ENCODE measurements at regions not wholly inside any gene's neighbourhood (a gene's known extent, or its start where the extent isn't known, plus 50 kb on each side); places are given as distances from the start of the nearest gene placed in this dataset.

DNA sequence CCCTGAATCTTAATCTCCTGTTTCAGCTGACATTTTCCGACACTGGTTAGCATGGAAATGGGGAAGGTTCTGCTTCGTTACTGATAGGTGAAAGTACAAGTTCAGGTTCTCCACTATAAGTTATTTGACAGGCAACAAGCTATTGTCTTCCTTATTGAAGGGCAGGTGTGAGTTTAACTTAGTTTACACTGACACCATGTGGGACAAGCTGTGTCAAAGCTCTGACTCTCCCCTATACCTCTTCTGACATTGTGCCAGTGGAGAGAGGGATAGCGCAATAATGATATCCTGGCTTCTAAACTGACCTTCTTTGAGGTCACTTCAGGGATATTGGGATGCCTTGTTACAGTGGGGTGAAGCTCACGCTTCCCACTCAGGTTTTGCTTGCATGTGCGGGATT, 587.0 kb upstream of the SLITRK5 start:
- H3K4me3 ChIP-seq (ENCODE audit: low read depth, low read length): no peak overlapping the region
- TF ChIP-seq, protein P1, sequence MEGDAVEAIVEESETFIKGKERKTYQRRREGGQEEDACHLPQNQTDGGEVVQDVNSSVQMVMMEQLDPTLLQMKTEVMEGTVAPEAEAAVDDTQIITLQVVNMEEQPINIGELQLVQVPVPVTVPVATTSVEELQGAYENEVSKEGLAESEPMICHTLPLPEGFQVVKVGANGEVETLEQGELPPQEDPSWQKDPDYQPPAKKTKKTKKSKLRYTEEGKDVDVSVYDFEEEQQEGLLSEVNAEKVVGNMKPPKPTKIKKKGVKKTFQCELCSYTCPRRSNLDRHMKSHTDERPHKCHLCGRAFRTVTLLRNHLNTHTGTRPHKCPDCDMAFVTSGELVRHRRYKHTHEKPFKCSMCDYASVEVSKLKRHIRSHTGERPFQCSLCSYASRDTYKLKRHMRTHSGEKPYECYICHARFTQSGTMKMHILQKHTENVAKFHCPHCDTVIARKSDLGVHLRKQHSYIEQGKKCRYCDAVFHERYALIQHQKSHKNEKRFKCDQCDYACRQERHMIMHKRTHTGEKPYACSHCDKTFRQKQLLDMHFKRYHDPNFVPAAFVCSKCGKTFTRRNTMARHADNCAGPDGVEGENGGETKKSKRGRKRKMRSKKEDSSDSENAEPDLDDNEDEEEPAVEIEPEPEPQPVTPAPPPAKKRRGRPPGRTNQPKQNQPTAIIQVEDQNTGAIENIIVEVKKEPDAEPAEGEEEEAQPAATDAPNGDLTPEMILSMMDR (IDR thresholded peaks at IDR 0.05; ENCODE audit: insufficient read depth, low read depth, low read length): no peak
- no peak for DNase-seq (ENCODE audit: low read depth)

DNA sequence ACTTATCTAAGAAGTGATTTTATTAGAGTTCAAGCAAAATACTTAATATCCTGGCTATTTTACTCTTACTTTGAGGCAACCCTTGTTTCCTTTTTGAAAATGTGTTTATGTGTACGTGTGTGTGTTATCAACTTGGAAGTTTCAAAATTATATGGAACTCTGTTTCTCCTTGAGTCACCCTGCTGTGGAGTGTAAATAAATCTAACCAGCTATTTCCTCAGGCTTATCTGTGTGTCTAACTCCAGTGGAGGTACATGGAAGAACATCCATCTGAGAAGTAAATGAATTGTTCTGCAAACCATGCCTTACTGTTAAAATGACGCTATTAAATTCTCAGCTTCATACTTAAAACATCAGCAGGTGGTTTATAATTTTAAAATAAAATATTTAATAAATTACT, 583.4 kb upstream of the SLITRK5 start:
- H3K4me3 ChIP-seq (ENCODE audit: low read depth, low read length): no peak overlapping the region
- TF ChIP-seq, protein P1 (IDR thresholded peaks at IDR 0.05; ENCODE audit: insufficient read depth, low read depth, low read length): no peak
- peak; percentile 64 for DNase-seq (ENCODE audit: low read depth)

DNA sequence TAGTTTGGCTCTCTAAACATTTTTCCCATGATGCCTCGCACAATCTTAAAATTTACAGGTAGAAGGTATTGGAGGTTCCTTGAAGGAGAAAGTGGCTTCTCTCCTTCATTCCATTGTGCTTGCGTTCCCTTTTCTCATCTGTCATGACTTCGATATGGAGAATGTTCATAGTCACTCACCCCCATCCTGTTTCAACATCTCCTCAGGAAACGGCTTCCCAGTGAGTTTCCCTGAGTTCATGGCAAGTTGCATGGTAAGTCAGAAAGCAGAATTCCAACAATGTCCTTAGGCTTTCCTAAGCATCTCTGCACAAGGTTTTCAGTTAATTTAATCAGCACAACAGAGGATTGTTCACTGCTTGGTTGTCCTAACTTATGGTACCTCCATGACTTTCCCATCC, 581.8 kb upstream of the SLITRK5 start:
- H3K4me3 ChIP-seq (ENCODE audit: low read depth, low read length): no peak overlapping the region
- TF ChIP-seq, protein P1 (IDR thresholded peaks at IDR 0.05; ENCODE audit: insufficient read depth, low read depth, low read length): no peak
- peak; percentile 56 for DNase-seq (ENCODE audit: low read depth)

DNA sequence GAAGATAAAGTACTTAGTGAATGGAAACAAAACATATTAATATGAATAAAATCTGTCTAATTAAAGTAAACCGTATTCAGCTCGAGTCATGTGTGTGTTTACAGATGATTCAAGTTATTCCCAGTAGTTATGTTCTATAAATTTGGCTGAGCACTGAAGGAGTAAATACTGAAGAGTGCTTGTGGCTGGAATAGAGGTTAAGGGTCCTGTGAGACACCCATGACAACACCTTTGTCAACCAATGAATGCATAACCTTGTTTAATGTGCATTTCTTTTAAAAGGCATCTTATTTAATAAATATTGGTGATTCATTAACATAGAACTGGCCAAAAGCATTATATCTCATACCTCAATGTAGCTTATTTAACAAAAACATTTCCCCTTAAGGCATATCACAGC, 577.8 kb upstream of the SLITRK5 start:
- TF ChIP-seq, protein P1 (IDR thresholded peaks at IDR 0.05; ENCODE audit: insufficient read depth, low read depth, low read length): no peak
- no peak overlapping the region for H3K4me3 ChIP-seq (ENCODE audit: low read depth, low read length)
- no peak for DNase-seq (ENCODE audit: low read depth)

DNA sequence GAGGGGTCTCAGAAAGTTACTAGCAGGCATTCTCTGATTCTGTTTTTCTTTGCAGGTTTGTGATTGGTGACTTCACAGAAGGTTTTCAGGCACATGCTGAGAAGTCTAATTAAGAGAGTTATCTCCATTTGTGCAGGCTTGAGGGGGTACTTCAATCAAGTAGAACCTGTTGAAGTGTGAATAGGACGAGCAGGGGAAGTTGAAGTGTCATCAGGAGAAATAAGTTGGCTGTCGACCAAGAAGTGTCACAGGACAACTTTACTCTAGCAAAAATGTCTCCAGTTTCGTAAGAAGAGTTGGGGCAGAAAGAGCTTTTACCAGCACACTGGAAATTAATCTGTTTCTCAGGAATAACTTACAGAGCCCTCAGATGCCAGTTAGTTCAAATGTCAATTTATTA, 576.5 kb upstream of the SLITRK5 start:
- no peak overlapping the region for H3K4me3 ChIP-seq (ENCODE audit: low read depth, low read length)
- TF ChIP-seq, protein P1 (IDR thresholded peaks at IDR 0.05; ENCODE audit: insufficient read depth, low read depth, low read length): no peak
- no peak for DNase-seq (ENCODE audit: low read depth)

DNA sequence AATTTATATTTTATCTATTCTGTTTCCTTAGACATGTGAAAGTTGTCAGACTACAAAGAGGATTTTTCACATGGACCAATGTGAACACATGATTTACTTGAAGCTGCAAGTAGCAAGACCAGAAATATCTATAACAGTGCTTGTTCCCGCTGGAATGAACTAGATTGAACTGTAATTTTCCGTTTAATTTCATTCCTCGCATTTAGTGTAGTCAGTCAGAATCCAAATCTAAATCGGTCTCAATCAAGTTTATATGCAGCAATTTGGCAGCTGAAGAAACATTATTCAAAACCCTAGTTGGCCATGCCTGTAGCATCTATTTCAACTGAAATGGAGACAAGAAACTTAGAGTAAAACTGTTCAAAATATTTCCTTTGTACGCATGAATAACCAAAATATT, 570.7 kb upstream of the SLITRK5 start:
- TF ChIP-seq, protein P1 (IDR thresholded peaks at IDR 0.05; ENCODE audit: insufficient read depth, low read depth, low read length): no peak
- no peak for DNase-seq (ENCODE audit: low read depth)
- H3K4me3 ChIP-seq (ENCODE audit: low read depth, low read length): no peak overlapping the region

DNA sequence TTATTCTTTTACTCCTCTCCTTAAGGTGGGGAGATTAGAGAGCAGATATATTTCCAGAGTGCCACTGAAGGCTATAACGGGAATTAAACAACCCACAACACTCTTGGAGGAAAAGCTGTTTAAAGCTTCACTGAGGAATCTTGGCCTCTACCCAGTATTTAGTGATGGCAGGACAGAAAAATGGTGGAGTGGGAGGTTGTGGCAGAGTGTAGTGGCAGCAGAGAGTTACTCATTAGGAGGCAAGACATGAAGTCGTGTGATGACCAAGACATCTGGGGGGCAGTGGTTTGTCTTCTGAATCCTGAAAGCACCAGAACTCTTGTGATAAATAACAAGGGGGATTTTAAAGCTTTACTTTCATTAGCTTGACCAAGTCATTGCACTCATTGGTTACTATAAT, 563.5 kb upstream of the SLITRK5 start:
- DNase-seq (ENCODE audit: low read depth): no peak
- TF ChIP-seq, protein P1 (IDR thresholded peaks at IDR 0.05; ENCODE audit: insufficient read depth, low read depth, low read length): no peak
- H3K4me3 ChIP-seq (ENCODE audit: low read depth, low read length): no peak overlapping the region
